ENCODE measurements at regions not wholly inside any gene's neighbourhood (a gene's known extent, or its start where the extent isn't known, plus 50 kb on each side); places are given as distances from the start of the nearest gene placed in this dataset.

DNA sequence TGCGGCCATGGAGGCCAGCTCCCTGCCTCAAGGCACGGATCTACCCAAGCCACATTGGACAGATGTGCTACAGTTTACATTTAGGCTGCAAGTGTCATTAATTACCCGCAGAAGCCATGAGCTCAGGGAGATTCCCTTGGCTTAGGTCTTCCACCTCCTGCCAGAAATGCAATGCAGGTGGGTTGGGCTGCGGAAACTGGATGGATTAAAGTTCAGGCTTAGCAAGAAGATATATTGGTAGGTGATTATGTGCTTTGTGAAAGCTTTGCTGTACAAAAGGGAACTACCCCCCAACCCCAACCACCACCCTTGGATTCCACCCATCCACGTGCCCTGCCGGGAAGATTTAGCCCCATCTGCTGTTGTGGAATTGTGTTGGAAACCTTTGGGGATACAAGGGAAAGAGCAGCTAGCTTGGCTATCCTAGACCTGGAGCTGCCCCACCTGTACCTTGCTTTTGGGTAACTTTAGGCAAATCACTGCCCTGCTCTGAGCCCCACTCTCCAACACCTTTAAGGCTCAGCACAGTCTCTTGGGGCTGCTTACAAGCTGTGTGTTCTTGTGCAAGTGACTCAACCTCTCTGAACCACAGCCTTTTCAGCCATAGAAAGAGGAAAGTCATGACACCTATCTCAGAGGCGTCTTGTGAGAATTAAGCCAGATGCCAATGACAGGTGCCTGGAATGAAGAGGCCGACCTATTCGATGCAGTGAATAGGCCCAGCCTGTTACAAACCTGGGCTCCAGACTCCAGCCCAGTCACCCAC lies 141.6 kb upstream of the GLI2 start:
- TF ChIP-seq, protein P1, sequence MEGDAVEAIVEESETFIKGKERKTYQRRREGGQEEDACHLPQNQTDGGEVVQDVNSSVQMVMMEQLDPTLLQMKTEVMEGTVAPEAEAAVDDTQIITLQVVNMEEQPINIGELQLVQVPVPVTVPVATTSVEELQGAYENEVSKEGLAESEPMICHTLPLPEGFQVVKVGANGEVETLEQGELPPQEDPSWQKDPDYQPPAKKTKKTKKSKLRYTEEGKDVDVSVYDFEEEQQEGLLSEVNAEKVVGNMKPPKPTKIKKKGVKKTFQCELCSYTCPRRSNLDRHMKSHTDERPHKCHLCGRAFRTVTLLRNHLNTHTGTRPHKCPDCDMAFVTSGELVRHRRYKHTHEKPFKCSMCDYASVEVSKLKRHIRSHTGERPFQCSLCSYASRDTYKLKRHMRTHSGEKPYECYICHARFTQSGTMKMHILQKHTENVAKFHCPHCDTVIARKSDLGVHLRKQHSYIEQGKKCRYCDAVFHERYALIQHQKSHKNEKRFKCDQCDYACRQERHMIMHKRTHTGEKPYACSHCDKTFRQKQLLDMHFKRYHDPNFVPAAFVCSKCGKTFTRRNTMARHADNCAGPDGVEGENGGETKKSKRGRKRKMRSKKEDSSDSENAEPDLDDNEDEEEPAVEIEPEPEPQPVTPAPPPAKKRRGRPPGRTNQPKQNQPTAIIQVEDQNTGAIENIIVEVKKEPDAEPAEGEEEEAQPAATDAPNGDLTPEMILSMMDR (IDR thresholded peaks at IDR 0.05) = no peak
- TF ChIP-seq POLR2A (IDR thresholded peaks at IDR 0.05) = no peak
